HepG2 (cell line): ENCODE measurements at regions not wholly inside any gene's neighbourhood (a gene's known extent, or its start where the extent isn't known, plus 50 kb on each side); places are given as distances from the start of the nearest gene placed in this dataset.

Experiments used
- ATAC-seq: fragments of 200-7000 bp; cut with Tn5 transposase; 3 replicates; pipeline ENCODE4 v1.9.1; 2020; ENCODE audit warnings: mild to moderate bottlenecking, moderate library complexity
- BruUV-seq: library from RNA; stranded (reverse); fragments of 400-500 nt; replicated peaks from 2 replicates; lab custom pipeline; 2021; lab: Mats Ljungman, UMichigan
- CTCF ChIA-PET: fragments of 300-600 bp; formaldehyde crosslinking; extraction: SDS; loops from one replicate; lab custom pipeline; 2021; ENCODE audit warnings: low total read pairs, inconsistent platforms, low intra/inter-chr PET ratio; lab: Yijun Ruan, JAX
- POLR2A ChIA-PET: fragments of 350-600 bp; sonication (Branson Sonifier 250); formaldehyde crosslinking; loops from one replicate; lab custom pipeline; 2020; ENCODE audit warnings: antibody characterized with exemption, inconsistent platforms; lab: Yijun Ruan, JAX
- DNase-seq: peaks from one replicate; pipeline ENCODE4 v3.0.0-alpha.2; 2015; ENCODE audit warnings: low spot score
- FAIRE-seq: peaks from 3 replicates; lab custom pipeline; 2011; peaks lifted over from hg19 to GRCh38; lab: Jason Lieb, UNC
- H2AFZ ChIP-seq: one replicate; pipeline ENCODE4 v1.6.1; 2011; ENCODE audit warnings: low read length, inconsistent platforms
- H3K27ac ChIP-seq: fragments of 300-600 bp; 3 replicates; pipeline ENCODE4 v1.8.0; 2011; ENCODE audit warnings: mixed run types, mild to moderate bottlenecking, mixed read lengths, low read length, inconsistent platforms; ENCODE audit not compliant: insufficient read depth; ENCODE audit errors: extremely low read length
- H3K27me3 ChIP-seq, 2 experiments: fragments of 200-600 bp in 1 of 2; 2 replicates in 1 of 2; 3 replicates in 1 of 2; pipeline versions ENCODE4 v1.6.0 to v1.8.0; 2011; ENCODE audit warnings: low read length in 2 of 2, mild to moderate bottlenecking in 2 of 2, moderate library complexity in 2 of 2, inconsistent platforms in 1 of 2; ENCODE audit not compliant: insufficient read depth in 2 of 2, control insufficient read depth in 1 of 2
- H3K36me3 ChIP-seq, 2 experiments: fragments of 200-600 bp in 1 of 2; replicated peaks in 1 of 2; 2 replicates in 1 of 2; 3 replicates in 1 of 2; pipeline versions ENCODE4 v1.5.1 to v1.8.0; 2011; ENCODE audit warnings: low read length in 2 of 2, inconsistent platforms in 1 of 2; ENCODE audit not compliant: insufficient read depth in 2 of 2, control insufficient read depth in 1 of 2
- H3K4me1 ChIP-seq: 2 replicates; pipeline ENCODE4 v1.5.1; 2012; ENCODE audit warnings: low read length, inconsistent platforms; ENCODE audit not compliant: insufficient read depth
- H3K4me2 ChIP-seq: 2 replicates; pipeline ENCODE4 v1.6.0; 2011; ENCODE audit warnings: low read depth, low read length, inconsistent platforms
- H3K4me3 ChIP-seq, 3 experiments: fragments of 200-600 bp in 1 of 3; sonication (generic), shearing (Covaris generic) in 1 of 3; replicated peaks in 1 of 3; 2 replicates each; pipeline ENCODE4 v1.5.1; 2011 to 2016; ENCODE audit warnings: low read length in 3 of 3, inconsistent platforms in 2 of 3, low read depth in 2 of 3, mild to moderate bottlenecking in 2 of 3, control low read depth in 1 of 3, mixed read lengths in 1 of 3; ENCODE audit not compliant: insufficient read depth in 1 of 3
- H3K79me2 ChIP-seq: one replicate; pipeline ENCODE4 v1.6.1; 2011; ENCODE audit warnings: low read length, inconsistent platforms; ENCODE audit not compliant: insufficient read depth
- H3K9ac ChIP-seq: 2 replicates; pipeline ENCODE4 v1.6.0; 2011; ENCODE audit warnings: mild to moderate bottlenecking, low read depth, low read length, inconsistent platforms; ENCODE audit not compliant: insufficient read depth
- H3K9me3 ChIP-seq: 2 replicates; pipeline ENCODE4 v1.5.1; 2012; ENCODE audit warnings: mild to moderate bottlenecking, low read length
- H4K20me1 ChIP-seq: 2 replicates; pipeline ENCODE4 v1.6.0; 2011; ENCODE audit warnings: inconsistent platforms, mild to moderate bottlenecking, low read length, moderate library complexity; ENCODE audit not compliant: insufficient read depth
- AKNA ChIP-seq: sonication (generic); formaldehyde crosslinking; IDR thresholded peaks from 2 replicates; pipeline ENCODE4 v1.4.0; 2020; ENCODE audit warnings: missing genetic modification reagents, borderline replicate concordance
- GTF2F1 ChIP-seq: fragments of 150-350 bp; IDR thresholded peaks from 2 replicates; pipeline ENCODE4 v1.6.1; 2014; ENCODE audit warnings: low read length
- HNF1A ChIP-seq, 2 experiments: sonication (generic) in 1 of 2; formaldehyde crosslinking in 1 of 2; IDR thresholded peaks; 2 replicates each; pipeline versions ENCODE4 v1.4.0 to v1.6.1; 2016 to 2020; ENCODE audit warnings: borderline replicate concordance in 1 of 2, low read depth in 1 of 2, mild to moderate bottlenecking in 1 of 2, missing genetic modification reagents in 1 of 2
- ZNF207 ChIP-seq: fragments of 450-650 bp; IDR thresholded peaks from 2 replicates; pipeline ENCODE4 v1.6.1; 2016; ENCODE audit warnings: antibody characterized with exemption, borderline replicate concordance
- WGBS: methylation state at CpG from one replicate; pipeline ENCODE4 v1.1.6; 2017; ENCODE audit warnings: low lambda C conversion rate; 5-methylcytosine and 5-hydroxymethylcytosine counted together
- in situ Hi-C: cut with HindIII; loops from 2 replicates; pipeline ENCODE4 v1.10.0; 2017; ENCODE audit warnings: low pct_unique_long_range_greater_than_20kb; ENCODE audit not compliant: extremely low pct_ligation_motif_present
- intact Hi-C: fragments of 100-400 bp; cut with micrococcal nuclease; formaldehyde crosslinking; loops from one replicate; pipeline ENCODE4 v1.10.0; 2022; ENCODE audit not compliant: unreplicated experiment

GRCh38 chr9:82168585-82168984, 180.0 kb downstream of the SPATA31D1 start:
- no peak overlapping the region for H3K9ac ChIP-seq
- H3K27ac ChIP-seq: no peak overlapping the region
- no peaks in the 10 kb centered on the region for H3K9me3 ChIP-seq
- no peak for TF ChIP-seq HNF1A (IDR thresholded peaks at IDR 0.05; ENCODE audit: low read depth)
- no peak for TF ChIP-seq HNF1A (CRISPR knock-in tag; IDR thresholded peaks at IDR 0.05; ENCODE audit: borderline replicate concordance)
- no peak for TF ChIP-seq GTF2F1
- TF ChIP-seq ZNF207: no peak
- no peak for TF ChIP-seq AKNA (CRISPR knock-in tag)
- H2AFZ ChIP-seq: no peak overlapping the region
- H3K36me3 ChIP-seq: no peaks in the 10 kb centered on the region
- WGBS: 44% methylated on average over 3 of the region's 3 CpGs
- H3K4me2 ChIP-seq: no peak overlapping the region
- DNase-seq (no peak), FAIRE-seq (no peak), ATAC-seq (no peak)
- no peaks in the 10 kb centered on the region for H4K20me1 ChIP-seq
- ChIA-PET CTCF (no interaction called here), POLR2A (no interaction called here)
- H3K79me2 ChIP-seq: no peaks in the 10 kb centered on the region
- intact Hi-C loops (no loop called here), in situ Hi-C loops (no loop called here)
- no peaks in the 10 kb centered on the region for H3K4me1 ChIP-seq
- H3K27me3 ChIP-seq: no peaks in the 10 kb centered on the region
- BruUV-seq: no TSS peak
- no peak overlapping the region for H3K4me3 ChIP-seq
